Gastroesophageal sphincter (tissue), 4 donors: ENCODE measurements at regions not wholly inside any gene's neighbourhood (a gene's known extent, or its start where the extent isn't known, plus 50 kb on each side); places are given as distances from the start of the nearest gene placed in this dataset.
"Not testable (repeated sequence)": the region's sequence is repeated elsewhere in the genome, so short reads cannot be mapped to it uniquely, and the experiment has no call there.

Experiments
- ATAC-seq: fragments of 150-250 bp; one replicate; pipeline ENCODE4 v1.9.1; 2016; ENCODE audit warnings: mild to moderate bottlenecking, moderate library complexity
- H3K27ac ChIP-seq, 4 donors: fragments of 200-600 bp; sonication (generic) in 3 of 4; 1 replicate in 3 of 4; 2 replicates in 1 of 4; pipeline ENCODE4 v1.5.1; 2016 to 2019
- H3K27me3 ChIP-seq: fragments of 200-600 bp; sonication (generic); one replicate; pipeline ENCODE4 v1.5.1; 2019
- H3K36me3 ChIP-seq, 2 donors: fragments of 200-600 bp; sonication (generic); one replicate each; pipeline ENCODE4 v1.5.1; 2019; ENCODE audit warnings: control low read depth in 1 of 2
- H3K4me1 ChIP-seq, 3 donors: fragments of 200-600 bp; sonication (generic); 1 replicate in 2 of 3; 2 replicates in 1 of 3; pipeline ENCODE4 v1.5.1; 2016 to 2019; ENCODE audit warnings: control low read depth in 2 of 3
- H3K4me3 ChIP-seq, 2 donors: fragments of 200-600 bp; sonication (generic); one replicate each; pipeline ENCODE4 v1.5.1; 2019; ENCODE audit warnings: mild to moderate bottlenecking in 1 of 2, moderate library complexity in 1 of 2
- H3K9me3 ChIP-seq, 3 donors: fragments of 200-600 bp; sonication (generic); one replicate each; pipeline ENCODE4 v1.5.1; 2017 to 2019; ENCODE audit warnings: control low read depth in 2 of 3
- EP300 ChIP-seq: sonication (generic); formaldehyde crosslinking; IDR thresholded peaks from one replicate; pipeline ENCODE4 v1.6.1; 2017; ENCODE audit warnings: antibody characterized with exemption, mild to moderate bottlenecking
- POLR2A ChIP-seq, 2 donors: fragments of 450-650 bp; IDR thresholded peaks; one replicate each; pipeline ENCODE4 v1.6.1; 2017; ENCODE audit warnings: antibody characterized with exemption in 2 of 2, mild to moderate bottlenecking in 2 of 2, moderate library complexity in 1 of 2
- POLR2AphosphoS5 ChIP-seq: sonication (generic); formaldehyde crosslinking; IDR thresholded peaks from one replicate; pipeline ENCODE4 v1.6.1; 2017; ENCODE audit warnings: antibody characterized with exemption
- WGBS, 2 donors: methylation state at CpG; one replicate each; pipeline ENCODE4 v1.1.5; 2018; ENCODE audit warnings: low coverage in 1 of 2; 5-methylcytosine and 5-hydroxymethylcytosine counted together
- TF ChIP-seq, protein P1 (sequence below), 4 experiments: fragments of 200-600 bp in 2 of 4; fragments of 450-650 bp in 2 of 4; sonication (generic) in 1 of 4; IDR thresholded peaks; one replicate each; pipeline ENCODE4 v1.5.1; 2017 to 2019; ENCODE audit warnings: antibody characterized with exemption in 4 of 4, mild to moderate bottlenecking in 2 of 4, moderate library complexity in 2 of 4

DNA sequence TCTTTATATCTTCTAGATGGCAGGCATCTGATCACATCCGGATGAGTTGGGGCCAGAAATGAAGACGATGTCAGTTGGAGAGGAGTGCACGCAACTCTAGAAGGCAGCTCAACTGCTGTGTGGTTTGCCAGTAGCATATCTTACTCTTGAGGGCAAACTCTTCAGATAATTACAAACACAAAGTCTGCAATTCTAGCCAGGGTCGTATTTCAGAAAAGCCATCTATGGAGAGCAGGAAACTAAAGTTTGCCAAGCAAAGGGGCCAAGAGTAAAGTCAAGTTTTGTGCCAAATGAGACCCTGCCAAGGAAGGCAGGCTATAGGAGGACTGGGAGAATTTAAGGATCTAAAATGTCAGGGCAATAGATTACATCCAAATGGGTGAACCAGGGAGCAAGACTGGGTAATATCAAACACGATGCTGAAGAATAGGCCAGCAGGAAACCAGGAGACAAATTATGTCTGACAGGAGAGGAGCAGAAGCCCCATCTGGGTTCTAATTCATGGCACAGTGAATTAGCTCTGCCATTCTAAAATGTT is 312.5 kb upstream of the SEMA3C start:
- 57 to 68% methylated on average over 3 to 4 of the region's 5 CpGs for WGBS, 2 donors
- ATAC-seq = no peak

DNA sequence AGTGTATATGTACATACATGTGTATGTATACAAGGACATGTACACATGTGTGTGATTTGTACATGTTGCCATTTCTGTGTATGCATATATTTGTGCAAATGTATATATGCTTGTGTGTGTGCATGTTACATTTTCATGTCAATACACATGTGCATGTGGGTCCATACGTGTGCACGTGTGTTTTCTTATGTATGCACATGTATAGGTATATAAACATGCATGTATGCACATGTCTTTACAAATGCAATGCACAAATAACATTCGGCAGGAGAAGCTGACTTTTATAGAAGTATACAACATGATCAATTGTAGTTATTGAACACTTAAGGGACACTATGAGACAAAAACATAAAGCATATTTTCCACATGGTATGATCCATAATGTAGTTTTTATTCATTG is 307.4 kb upstream of the SEMA3C start:
- peaks cover 0 to 16% (median 0%) of the 10 kb centered on the region in 3 donors for H3K9me3 ChIP-seq
- H3K4me3 ChIP-seq = no peak overlapping the region
- no peaks in the 10 kb centered on the region for H3K4me1 ChIP-seq
- ATAC-seq = no peak
- no peaks in the 10 kb centered on the region for H3K27me3 ChIP-seq
- no peak for TF ChIP-seq EP300
- TF ChIP-seq POLR2AphosphoS5 = no peak
- TF ChIP-seq POLR2A (IDR thresholded peaks at IDR 0.05) = no peak
- TF ChIP-seq, protein P1, sequence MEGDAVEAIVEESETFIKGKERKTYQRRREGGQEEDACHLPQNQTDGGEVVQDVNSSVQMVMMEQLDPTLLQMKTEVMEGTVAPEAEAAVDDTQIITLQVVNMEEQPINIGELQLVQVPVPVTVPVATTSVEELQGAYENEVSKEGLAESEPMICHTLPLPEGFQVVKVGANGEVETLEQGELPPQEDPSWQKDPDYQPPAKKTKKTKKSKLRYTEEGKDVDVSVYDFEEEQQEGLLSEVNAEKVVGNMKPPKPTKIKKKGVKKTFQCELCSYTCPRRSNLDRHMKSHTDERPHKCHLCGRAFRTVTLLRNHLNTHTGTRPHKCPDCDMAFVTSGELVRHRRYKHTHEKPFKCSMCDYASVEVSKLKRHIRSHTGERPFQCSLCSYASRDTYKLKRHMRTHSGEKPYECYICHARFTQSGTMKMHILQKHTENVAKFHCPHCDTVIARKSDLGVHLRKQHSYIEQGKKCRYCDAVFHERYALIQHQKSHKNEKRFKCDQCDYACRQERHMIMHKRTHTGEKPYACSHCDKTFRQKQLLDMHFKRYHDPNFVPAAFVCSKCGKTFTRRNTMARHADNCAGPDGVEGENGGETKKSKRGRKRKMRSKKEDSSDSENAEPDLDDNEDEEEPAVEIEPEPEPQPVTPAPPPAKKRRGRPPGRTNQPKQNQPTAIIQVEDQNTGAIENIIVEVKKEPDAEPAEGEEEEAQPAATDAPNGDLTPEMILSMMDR (IDR thresholded peaks at IDR 0.05) = no peak
- no peak overlapping the region for H3K27ac ChIP-seq
- WGBS, 2 donors = 89 to 95% methylated on average over 3 of the region's 3 CpGs
- no peaks in the 10 kb centered on the region for H3K36me3 ChIP-seq

More for the DNA sequence above, 312.5 kb upstream of the SEMA3C start:
- no peak overlapping the region for H3K4me3 ChIP-seq
- no peaks in the 10 kb centered on the region for H3K36me3 ChIP-seq
- no peak overlapping the region for H3K27ac ChIP-seq
- H3K4me1 ChIP-seq = no peaks in the 10 kb centered on the region
- H3K27me3 ChIP-seq = no peaks in the 10 kb centered on the region
- TF ChIP-seq POLR2AphosphoS5 (no peak), POLR2A (IDR thresholded peaks at IDR 0.05) (no peak), EP300 (no peak)
- TF ChIP-seq, protein P1 (IDR thresholded peaks at IDR 0.05) = no peak
- H3K9me3 ChIP-seq = no peaks in the 10 kb centered on the region

DNA sequence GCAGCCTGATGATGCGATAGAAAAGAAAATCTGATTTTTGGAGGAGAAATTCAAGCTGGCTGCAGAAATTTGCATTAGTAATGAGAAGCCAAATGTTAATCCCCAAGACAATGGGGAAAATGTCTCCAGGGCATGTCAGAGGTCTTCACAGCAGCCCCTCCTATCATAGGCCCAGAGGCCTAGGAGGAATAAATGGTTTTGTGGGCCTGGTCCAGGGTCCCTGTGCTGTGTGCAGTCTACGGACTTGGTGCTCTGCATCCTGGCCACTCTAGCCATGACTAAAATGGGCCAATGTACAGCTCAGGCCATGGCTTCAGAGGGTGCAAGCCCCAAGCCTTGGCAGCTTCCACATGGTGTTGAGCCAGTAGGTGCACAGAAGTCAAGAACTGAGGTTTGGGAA is 303.8 kb upstream of the SEMA3C start:
- 90% methylated on average over 2 of the region's 2 CpGs; no CpG with 5 or more reads in 1 of the 2 donors for WGBS, 2 donors
- not testable (repeated sequence) for ATAC-seq, H3K27ac ChIP-seq

DNA sequence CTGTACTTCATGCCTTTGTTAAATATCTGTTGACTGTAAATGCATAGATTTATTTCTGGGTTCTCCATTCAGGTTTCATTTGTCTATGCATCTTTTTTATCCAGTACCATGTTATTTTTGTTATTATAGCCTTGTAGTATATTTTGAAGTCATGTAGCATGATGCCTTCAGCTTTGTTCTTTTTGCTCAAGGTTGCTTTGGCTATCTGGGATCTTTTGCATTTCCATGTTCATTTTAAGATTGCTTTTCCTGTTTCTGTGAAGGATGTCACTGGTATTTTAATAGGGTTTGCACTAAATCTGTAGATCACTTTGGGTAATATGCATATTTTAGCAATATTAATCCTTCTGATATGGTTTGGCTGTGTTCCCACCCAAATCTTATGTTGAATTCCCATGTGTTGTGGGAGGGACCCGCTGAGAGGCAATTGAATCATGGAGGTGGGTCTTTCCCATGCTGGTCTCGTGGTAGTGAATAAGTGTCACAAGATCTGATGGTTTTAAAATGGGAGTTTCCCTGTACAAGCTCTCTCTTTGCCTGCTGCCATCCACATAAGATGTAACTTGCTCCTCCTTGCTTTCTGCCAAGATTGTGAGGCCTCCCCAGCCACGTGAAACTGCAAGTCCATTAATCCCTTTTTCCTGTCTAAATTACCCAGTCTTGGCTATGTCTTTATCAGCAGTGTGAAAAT is 302.8 kb upstream of the SEMA3C start:
- 68 to 85% methylated on average over 2 to 3 of the region's 3 CpGs for WGBS, 2 donors
- Histone ChIP-seq H3K27me3 (no peaks in the 10 kb centered on the region), H3K4me3 (no peak overlapping the region), H3K4me1 (no peaks in the 10 kb centered on the region), H3K36me3 (no peaks in the 10 kb centered on the region), H3K27ac (no peak overlapping the region), H3K9me3 (peaks cover 0 to 16% (median 0%) of the 10 kb centered on the region in 3 donors)
- TF ChIP-seq POLR2A (IDR thresholded peaks at IDR 0.05) = no peak
- no peak for TF ChIP-seq EP300
- no peak for ATAC-seq

More for the DNA sequence above, 303.8 kb upstream of the SEMA3C start:
- not testable (repeated sequence) for H3K4me1 ChIP-seq, H3K27me3 ChIP-seq, H3K4me3 ChIP-seq, H3K36me3 ChIP-seq
- peaks cover 0 to 16% (median 0%) of the 10 kb centered on the region in 3 donors for H3K9me3 ChIP-seq

DNA sequence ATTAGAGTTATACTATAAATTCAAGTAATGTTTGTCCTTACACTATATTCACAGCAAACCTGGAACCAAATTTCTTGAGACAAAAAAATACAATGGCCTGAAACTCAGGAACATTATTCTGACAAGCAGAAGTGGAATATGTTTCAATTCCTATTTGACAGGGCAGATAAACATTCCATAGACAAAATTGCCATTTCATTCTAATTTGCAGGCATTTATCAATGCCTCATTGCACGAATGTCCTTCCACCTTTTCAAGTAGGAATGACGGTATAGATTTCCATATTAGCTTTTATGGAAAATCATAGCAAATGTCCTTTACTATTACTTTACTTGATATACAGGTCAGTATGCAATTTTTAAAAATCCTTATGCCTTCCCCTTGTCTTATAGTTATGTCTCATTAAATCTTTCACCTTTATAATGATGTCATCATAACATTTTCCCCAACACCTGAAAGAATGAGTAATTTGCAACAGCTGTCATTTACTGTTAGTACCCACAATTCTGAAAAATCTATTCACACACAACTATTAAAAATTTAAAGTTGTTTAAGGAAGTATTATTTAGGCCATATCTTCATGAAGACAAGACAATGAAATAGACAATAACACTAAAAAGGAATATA is 299.7 kb upstream of the SEMA3C start:
- Histone ChIP-seq H3K4me3 (no peak overlapping the region), H3K4me1 (no peaks in the 10 kb centered on the region), H3K27me3 (no peaks in the 10 kb centered on the region), H3K27ac (no peak overlapping the region), H3K36me3 (no peaks in the 10 kb centered on the region), H3K9me3 (peaks cover 0 to 6% (median 0%) of the 10 kb centered on the region in 3 donors)
- no peak for ATAC-seq
- no peak for TF ChIP-seq EP300
- TF ChIP-seq POLR2A (IDR thresholded peaks at IDR 0.05) = no peak
- no peak for TF ChIP-seq POLR2AphosphoS5
- TF ChIP-seq, protein P1 (IDR thresholded peaks at IDR 0.05) = no peak
- 70 to 73% methylated on average over 2 of the region's 2 CpGs for WGBS, 2 donors

DNA sequence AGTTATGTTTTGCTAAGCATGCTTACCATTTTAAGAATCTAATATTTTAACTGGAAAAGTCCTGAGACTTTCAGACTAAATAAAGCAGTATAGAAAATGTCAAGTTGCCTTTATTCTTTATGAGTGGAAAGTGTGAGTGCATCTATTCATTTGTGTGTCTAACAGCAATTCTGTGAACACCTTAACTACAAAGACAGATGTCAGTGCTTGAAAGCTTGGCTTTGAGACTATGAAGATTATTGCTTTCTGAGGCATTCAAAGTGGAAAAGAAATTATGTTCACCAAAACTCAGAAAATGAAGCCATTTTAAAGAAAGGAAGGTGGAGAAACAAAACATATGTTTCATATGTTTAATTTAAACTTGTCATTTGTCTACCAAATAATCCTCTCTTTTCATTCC is 294.5 kb upstream of the SEMA3C start:
- TF ChIP-seq, protein P1 (IDR thresholded peaks at IDR 0.05) = no peak
- TF ChIP-seq POLR2AphosphoS5 = no peak
- no peak for TF ChIP-seq EP300
- no peak for TF ChIP-seq POLR2A (IDR thresholded peaks at IDR 0.05)
- no peak for ATAC-seq
- H3K36me3 ChIP-seq = no peaks in the 10 kb centered on the region
- no peaks in the 10 kb centered on the region for H3K27me3 ChIP-seq
- H3K4me3 ChIP-seq = no peak overlapping the region
- H3K27ac ChIP-seq = no peak overlapping the region
- no peaks in the 10 kb centered on the region for H3K9me3 ChIP-seq
- no peaks in the 10 kb centered on the region for H3K4me1 ChIP-seq
